Stimulated activated CD4-positive, alpha-beta T cell treated with anti-CD3 and anti-CD28 coated beads, Interleukin-4, amount 100 ng/mL, for 1 hour (primary cell): ENCODE measurements at regions not wholly inside any gene's neighbourhood (a gene's known extent, or its start where the extent isn't known, plus 50 kb on each side); places are given as distances from the start of the nearest gene placed in this dataset.

Source experiments
- DNase-seq: peaks from one replicate; pipeline ENCODE4 v3.0.0-alpha.2; 2020

DNA sequence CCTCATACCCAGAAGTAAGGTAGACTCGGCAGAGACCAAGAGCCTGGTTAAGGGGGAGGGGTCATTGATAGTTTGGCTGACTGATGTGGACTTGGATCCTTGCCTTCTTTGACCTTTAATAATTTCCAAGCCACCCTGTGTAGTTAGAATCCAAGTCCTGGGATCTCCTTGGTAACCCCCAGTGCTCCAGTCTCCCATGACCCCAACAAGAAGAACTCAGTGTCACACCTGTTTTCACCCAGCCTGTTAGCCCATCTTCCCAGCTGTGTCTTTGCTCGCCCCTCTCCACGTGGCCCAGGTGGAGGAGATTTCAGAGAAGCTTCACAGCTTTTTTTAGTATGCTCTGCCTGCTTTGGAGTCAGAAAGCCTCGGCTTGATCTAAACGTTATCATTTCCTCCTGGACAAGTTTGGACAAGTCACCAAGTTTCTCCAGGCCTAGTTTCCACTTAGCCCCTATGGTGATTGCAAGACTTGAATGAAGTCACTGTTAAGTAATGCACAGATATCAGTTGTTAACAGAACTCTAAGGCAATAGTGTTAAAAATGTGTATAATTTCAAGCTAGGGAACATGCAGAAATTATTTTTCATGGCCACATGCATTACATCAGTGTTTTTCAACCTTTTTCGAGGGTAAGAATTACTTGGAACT lies 170.0 kb downstream of the TMEM38B start:
- no peak for DNase-seq

DNA sequence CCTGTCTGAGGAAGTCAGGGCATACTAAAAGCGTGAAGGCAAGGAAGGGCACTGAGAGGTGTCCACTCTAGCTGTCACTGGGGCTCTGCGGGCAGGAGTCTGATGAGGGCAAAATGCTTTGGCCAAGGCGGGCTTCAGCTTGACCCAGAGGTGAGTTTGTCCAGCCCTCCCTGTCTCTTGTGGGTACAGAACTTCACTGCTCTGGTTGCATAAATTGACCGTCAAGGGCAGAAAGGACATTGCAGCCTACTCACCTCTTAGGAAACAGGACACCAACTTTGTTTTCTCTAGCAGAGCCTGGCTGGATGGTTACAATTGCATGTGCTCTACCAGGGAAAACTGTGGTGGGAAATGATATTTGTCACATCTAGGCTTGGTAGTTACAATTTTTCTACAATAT lies 170.9 kb downstream of the TMEM38B start:
- no peak for DNase-seq

DNA sequence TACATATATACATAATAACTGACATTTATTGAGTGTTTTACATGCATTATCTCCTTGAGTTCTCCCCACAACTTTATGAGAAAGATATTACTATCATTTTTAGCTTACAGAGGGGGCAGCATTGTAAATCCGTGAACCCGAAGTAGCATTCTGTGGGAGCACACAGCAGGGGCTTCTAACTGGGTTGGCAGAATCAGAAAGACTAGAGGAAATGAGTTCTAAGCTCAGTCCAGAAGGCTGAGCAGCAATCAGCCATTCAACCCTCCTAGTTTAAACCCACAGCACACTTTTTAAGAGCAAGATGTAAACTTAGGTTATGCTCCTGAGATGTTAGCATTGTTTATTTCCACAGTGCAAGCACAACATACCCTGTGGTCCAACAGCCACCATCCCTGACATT lies 177.2 kb downstream of the TMEM38B start:
- DNase-seq: no peak

DNA sequence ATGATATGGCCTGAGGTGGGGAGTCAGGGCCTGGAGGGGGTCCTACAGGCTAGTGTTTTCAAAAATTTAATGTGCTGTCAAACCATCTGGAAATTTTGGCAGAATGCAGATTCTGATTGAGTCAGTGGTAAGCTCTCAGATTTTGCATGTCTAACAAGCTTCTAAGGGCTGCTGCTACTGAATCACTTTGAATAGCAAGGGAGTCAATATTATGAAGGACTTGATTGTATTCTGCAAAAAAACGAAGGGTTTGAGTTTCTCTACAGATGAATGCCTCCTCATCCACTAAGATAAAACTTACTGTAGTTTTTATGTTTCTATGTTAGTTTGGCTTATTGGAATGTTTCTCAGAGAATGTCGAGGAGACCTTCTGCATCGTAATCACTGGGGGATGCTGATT lies 179.5 kb downstream of the TMEM38B start:
- DNase-seq: no peak

DNA sequence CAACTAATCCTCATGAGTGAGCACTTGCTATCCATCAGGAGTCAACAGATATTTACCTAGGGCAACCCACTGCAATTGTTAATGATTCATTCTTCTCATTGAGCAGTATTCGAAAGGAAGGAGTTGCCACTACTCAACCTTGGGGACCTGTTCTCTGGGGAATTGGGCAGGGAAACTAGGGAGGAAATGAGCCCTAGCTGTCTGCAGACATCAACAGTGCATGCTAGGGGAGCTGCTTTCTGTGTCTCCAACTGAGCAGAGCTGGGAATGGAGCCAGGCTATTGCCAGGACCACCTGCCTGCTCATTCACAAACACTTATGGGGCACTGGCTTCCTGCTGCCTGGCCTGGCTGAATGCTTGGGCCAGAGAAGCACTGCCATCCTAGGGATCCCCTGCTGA lies 183.4 kb downstream of the TMEM38B start:
- DNase-seq: no peak

DNA sequence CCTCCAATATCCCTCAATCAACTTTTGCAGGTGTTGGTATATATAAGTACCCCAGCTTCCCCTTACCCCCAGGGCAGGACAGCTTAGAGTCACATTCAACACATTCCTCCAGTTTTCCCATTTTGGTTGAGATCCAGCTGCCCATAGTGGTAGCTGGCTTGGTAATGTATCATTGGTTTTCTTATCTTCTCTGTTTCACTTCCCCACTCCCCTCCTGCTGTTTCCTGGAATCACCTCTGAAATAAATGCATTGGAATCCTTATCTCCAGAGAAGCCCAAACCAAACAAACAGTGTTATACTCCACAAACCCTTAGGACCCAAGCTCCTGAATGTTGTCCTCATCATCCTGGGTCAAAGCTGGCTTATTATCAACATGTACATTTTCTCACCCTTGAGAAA lies 184.8 kb downstream of the TMEM38B start:
- DNase-seq: no peak

DNA sequence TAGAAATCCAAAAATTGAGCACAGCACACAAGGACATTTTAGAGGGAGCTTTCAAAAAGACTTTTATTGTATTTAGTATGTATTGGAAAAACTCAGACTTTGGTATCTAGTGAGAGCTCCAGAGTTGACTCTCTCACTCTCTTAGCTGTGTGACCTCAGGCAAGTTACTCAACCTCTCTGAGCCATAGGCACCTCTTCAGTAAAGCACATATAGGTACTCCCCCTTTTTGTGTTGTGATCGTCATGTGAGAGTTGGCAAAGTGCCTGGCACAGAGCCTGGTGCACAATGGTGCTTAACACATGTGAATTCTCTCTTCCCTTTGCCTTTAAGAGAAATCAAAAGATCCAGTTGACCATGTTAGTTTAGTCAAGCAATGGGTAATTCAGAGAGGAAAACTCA lies 186.2 kb downstream of the TMEM38B start:
- no peak for DNase-seq

DNA sequence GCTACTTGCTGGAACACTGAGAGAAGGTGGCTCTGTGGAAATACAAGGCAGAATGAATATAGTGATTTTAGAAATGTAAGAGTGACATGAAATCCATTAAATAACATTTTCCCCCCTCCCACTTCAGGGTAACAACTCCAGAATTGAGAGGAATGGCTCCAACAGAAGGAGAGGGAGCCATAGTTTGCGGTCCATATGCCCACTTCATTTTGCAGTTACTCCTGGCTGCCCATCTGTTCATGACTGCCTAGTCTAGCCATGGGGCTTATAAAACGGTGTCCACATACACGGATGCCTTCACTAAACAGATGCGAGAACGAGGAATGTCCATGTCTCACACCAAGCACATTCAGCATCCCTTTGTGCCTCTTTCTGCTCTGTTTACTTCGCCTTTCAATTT lies 186.7 kb downstream of the TMEM38B start:
- DNase-seq: no peak

DNA sequence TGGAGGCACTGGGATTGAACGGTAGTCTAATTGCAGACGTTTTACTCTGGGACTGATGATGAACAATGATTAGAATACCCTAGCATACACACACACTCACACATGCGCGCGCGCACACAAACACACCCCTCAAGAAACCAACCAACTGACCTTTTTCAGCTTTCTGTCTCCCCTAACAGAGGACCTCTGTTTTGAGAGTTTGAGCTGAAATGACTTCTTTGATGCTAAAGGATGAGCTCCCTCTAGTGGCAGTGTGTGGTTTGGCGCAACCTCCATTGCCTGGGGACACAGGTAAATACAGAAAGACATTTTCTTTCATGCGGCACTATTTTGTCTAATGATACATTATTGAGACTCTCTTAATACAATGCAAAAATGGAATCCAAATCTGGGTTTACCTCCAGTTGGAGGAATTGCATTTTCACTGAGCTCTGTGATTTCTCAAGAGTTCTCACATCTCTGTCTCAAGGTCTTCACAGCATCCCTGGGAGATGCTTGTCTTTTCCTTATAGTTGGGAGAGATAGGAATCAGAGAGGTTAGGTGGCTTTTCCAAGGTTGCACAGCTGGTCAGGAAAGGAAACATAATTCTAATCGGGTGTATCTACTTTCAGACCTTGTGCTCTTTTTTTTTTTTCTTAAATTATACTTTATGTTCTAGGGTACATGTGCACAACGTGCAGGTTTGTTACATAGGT lies 187.5 kb downstream of the TMEM38B start:
- peak; percentile 64 for DNase-seq

DNA sequence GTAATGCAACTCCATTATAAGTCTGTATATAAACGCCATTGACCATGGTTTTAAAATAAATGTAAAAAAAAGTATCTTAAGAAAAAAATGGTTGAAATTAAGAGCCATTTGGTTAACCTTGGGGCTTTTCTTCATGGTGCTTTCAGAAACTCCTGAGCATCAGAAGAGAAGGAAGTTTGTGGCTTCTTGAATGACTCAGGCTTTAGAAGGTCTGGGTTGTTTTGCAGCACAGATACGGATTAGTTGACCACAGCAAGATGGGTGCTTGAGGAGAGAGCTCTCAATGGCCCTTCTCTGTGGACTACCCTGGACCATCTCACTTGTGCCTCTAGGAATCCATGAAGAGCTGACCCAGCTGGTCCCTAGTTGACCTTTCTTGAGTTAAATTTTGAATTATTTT lies 189.5 kb downstream of the TMEM38B start:
- no peak for DNase-seq

DNA sequence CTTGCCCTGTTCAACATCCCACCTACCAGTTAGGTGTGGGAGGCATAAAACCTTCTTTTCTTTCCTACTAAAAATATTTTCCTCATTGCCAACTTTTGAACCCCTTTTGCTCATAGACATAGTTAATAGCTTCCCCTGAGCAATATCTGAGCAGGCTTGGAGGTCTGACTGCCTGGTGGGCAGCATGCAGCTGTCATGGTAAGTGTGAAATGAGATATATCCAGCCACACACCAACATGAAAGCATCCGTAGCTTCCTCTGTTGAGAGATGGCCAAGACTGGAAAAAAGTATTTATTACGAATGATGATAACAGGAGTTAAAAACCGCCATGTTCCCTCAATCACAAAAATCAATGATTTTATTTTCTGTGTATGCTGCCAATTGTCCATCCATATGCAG lies 190.1 kb downstream of the TMEM38B start:
- DNase-seq: no peak

DNA sequence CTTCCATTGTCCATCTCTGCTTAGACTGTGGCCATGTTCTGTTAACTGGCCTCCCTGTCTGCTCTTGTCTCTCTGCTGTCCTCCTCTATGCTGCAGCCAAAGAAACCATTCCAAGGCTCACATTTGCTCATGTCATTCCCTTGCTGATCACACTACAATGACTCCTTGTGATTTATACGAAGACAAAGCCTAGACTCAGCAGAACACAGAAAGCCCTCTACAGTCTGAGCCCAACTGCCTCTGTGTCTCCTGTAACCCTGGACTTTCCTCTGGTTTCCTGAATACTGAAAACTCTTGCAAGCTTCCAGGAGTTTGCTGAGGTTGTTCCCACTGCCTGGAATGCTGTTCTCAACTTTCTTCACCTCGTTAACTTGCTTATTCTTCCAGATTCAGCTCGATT lies 191.8 kb downstream of the TMEM38B start:
- DNase-seq: no peak

DNA sequence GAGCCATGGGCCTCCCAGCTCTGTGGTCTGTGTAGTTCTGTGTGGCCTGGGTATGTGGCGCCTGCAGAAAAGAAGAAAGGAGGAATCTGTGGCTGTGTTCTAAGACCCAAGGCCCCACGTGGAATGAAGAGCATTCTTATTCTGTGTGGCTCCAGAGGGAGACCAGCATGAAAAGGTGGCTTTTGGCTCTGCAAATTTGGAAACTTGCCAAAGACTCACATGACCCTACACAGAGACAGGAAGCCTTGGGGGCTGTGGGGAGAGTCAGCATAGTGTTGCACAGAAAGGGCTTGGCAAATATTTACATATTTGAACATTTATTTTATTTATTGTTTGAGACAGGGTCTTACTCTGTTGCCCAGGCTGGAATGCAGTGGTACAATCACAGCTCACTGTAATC lies 193.3 kb downstream of the TMEM38B start:
- no peak for DNase-seq

DNA sequence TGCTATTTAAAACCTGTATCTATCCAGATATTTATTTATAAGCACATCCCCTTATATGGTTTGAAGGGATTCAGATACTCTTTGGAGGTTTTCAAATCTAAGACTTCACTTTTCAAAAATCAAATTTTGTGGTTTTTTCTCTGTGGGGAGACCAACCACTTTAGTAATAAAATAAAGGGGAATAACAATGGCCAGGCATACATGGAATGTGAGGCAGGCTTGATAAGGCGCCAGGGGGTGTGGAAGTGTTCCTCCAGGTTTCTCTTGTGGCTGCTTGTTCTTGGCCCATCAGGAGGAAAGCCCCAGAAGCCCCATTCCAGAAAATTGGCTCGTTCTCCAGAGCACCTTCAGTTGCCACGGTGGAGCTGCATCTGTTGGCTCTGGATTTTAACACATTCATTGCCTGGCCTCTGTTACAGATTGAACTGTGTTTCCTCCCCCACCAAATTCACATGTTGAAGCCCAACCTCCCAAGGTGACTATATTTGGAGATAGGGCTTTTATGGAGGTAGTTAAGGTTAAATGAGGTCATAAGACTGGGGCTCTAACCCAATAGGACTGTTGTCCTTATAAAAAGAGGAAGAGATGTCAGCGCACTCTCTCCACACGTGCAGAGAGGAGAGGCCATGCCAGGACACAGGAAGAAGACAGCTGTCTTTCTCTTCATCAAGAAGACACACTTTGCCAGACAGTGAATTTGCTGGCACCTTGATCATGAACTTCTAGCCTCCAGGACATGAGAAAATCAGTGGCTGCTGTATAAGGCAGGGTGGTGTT lies 195.9 kb downstream of the TMEM38B start:
- DNase-seq: no peak

DNA sequence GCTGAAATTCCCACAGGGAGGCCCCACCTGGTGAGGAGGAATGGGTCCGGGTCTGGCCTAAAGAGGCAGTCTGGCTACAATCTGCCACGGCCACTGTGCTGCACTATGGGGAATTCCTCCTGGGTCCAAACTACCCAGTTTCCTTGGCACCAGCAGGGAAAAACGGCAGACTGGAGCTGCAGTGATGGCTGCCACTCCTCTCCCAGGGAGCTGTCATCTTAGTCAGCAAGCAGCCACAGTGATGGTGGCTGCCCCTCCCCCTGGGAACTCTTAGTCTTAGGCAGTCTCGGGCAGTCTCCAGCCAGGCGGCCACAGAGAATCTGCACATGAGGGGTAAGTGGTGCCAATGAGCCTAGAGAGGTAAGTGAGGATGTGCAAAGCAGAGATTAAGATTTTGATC lies 205.8 kb downstream of the TMEM38B start:
- DNase-seq: no peak

DNA sequence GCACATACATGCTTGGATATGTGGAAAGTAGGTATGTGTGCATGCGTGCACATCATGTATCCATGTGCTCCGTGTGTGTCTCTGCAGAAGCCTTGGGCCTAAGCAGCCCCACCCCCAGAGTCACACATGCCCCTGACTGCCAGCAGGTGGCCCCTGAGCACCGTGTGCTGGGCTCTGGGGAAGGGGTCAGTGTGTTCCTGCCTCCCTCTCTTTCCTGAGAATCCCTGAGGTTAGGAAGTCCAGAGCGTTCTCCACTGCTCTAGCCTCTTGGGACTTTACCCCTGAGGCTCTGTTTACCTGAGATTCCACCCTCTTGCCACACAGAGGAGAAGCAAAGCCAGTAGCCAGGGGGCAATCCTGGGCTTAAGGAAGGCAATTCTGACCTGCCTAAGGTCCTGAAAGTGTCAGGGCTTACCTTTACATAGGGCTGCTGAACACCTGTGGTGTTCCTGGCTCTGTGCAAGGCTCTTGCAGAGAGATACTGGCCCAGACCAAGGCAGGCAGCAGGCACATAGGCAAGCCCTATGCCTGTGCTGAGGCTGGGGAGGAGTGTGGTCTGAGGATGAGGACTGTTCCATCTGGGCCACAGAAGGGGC lies 207.3 kb downstream of the TMEM38B start:
- DNase-seq: no peak

DNA sequence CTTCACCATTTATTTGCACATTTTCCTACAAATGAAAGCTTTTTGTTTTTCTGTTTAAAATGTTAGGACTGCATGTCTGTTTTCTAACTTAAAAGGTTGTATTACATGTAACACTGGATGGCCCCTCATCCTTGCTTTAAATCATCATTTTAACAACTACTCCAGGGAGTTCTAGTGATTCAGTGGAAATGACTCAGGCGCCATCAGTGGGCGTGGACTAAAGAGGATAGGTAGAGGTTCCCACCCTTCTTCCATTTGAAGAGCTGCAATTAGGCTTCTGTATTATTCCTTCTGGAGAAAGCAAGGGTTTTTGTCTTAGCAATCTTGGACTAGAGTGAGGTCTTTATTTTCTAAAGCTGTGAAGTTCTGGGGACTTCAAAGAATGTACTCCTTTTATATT lies 213.7 kb downstream of the TMEM38B start:
- no peak for DNase-seq

DNA sequence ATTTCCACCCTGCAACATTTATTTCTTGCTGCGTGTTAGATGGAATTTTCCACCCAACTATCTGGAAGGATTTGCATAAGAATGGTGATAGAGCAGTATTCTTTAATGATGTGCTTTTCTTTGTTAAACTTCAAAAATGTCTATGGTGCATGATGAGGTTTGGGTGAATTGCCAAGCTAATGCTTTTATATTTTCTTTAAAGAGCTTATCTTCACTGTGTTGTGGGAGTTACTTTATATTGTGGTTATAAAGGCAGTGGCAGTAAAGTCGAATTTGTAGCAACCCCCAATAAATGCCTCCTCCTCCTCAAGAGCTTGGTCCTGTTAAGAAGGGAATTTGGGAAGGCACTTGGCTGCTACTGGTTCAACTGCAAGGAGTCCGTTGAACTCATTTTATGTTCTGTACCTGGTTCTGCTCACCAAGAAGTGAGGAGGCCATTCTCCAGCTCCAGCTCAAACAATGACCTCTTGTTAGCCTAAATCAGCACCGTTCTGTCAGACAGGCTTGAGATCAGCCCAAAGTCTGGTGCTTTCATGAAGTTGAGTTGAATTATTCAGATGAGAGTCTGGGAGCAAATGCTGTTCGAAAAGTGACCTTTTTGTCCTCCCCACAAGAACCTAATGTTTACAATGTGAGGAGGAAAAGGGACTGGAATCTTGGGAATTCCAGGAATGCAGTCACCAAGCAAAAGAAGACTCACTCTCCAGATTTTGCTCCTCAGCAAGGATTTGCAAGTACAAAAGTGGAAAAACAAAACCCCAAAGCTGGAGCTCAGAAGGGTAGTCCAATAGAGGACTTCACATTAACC lies 217.0 kb downstream of the TMEM38B start:
- no peak for DNase-seq

DNA sequence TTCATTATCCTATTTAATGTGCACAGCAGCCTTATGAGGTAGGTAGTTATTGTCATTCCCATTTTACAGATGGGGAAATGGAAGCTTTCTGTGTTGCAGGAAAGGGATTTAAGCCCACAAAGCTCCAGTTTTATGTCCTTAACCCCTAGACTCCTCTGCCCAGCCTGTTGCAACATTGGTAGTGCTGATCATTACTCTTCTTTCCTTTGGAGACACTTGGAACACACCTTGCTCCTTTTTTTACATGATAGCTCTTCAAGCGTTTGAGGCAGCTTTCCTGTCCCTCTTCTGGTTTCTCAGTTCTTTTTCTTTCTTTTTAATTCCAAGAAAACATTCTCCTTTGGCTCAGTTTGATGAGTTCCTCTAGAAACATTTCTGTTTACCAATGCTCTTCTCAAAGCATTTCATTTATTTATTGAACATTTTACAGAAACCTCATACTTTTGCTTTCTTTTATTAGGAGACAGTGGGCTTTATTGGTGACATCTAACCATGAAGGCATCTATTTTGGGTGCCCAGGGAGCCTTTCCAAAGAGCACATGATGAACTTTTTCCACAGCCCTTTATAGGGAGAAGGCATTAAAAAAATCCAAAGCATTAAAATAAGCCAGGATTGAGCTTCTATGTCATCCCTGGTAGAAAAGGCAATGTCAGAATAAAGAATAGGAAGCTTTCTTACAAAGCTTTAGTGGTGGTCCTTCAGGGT lies 218.0 kb downstream of the TMEM38B start:
- DNase-seq: no peak

DNA sequence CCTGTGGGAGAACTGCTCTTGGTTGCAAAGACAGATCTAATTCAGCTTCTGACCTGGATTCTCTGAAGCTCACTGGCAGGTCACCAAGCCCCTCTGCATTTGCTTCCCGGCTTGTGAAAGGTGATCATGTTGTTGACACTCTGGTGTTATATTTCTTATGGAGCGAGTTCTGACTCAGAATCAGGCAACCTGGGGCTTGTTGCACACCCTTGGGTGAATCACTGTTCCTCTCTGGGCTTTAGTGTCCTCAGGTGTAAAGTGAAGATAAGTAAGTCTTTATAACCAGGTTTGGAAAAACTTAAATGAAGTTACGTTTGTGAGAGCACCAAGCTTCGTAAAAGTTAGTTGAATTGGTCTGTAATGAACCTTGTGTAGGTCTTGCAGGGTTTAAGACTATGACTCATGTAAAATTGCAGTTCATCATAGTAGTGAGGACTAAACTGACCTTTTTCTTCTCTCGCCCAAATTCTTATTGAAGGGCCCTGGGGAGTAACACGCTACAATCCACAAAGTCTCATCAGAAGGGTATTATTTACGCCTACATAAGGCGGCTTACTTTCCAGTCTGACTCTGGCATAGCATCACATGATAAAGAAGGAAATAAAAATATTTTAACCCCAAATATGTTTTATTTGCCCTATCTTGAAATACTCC lies 218.6 kb downstream of the TMEM38B start:
- no peak for DNase-seq

DNA sequence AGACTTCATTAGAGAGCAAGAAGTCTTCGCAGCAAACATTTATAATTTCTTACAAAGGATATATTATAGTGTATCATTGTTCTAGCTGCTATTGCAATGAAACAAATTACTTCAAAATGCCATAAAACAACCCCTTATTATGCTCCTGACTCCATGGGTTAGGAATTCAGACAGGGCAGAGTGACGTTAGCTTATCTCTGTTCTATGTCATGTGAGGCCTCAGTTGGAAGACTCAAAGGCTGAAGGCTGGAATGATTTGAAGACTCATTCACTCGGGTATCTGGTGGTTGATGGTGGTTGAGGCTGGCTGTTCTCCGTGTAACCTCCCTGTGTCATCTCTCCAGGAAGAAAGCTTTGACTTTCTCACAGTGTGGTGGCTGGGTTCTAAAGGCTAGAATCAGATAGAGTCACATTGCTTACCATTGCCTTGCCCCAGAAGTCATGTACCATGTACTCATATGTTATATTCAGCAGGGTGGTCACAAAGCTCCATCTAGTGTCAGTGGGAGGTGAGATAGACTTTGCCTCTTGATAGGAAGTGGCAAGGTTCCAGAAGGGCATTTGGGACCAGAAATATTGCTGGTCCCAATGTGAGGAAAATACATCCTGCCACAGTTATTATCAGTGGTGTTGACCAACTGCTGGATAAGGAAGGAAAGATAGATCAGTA lies 226.9 kb downstream of the TMEM38B start:
- no peak for DNase-seq
